GM23248 (cell line): ENCODE measurements at regions not wholly inside any gene's neighbourhood (a gene's known extent, or its start where the extent isn't known, plus 50 kb on each side); places are given as distances from the start of the nearest gene placed in this dataset.

Experiments used
- EZH2 ChIP-seq: fragments of 200-600 bp; sonication (generic); IDR thresholded peaks from 2 replicates; pipeline ENCODE4 v1.6.1; 2018; ENCODE audit warnings: antibody characterized with exemption, mild to moderate bottlenecking; ENCODE audit not compliant: insufficient read depth, poor library complexity, severe bottlenecking
- EZH2phosphoT487 ChIP-seq: fragments of 200-600 bp; sonication (generic); IDR thresholded peaks from 2 replicates; pipeline ENCODE4 v1.6.1; 2018; ENCODE audit warnings: antibody characterized with exemption, moderate library complexity, mild to moderate bottlenecking, low read depth; ENCODE audit not compliant: insufficient read depth

DNA sequence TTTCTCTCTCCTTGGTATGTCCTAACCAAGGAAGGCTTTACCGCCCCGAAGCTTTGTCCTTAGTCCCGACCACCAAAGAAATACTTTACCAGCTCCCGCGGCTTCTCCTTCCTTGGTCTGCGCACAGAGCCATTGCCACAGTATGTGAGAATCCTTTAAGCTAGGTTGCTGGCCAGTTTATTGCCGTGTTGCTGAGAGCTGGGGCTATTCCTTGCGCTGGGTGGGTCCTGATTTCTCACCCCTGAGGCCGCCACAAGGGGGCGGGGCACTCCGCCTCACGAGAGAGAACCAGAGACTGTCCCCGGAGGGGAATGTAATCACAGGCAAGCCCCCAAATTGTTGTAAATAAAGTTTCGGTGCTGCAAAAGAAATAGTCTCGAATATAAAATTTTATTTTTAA, 331.0 kb upstream of the PCDH10 start:
- no peak for TF ChIP-seq EZH2
- TF ChIP-seq EZH2phosphoT487, result no peak
